HEK293T (cell line): ENCODE measurements at regions not wholly inside any gene's neighbourhood (a gene's known extent, or its start where the extent isn't known, plus 50 kb on each side); places are given as distances from the start of the nearest gene placed in this dataset.

Source experiments
- ARNT ChIP-seq: fragments of 450-650 bp; IDR thresholded peaks from 2 replicates; pipeline ENCODE4 v1.6.1; 2017; ENCODE audit warnings: mild to moderate bottlenecking
- BHLHE40 ChIP-seq: fragments of 450-650 bp; IDR thresholded peaks from 2 replicates; pipeline ENCODE4 v1.6.1; 2016; ENCODE audit warnings: mild to moderate bottlenecking, moderate library complexity, borderline replicate concordance
- ELF4 ChIP-seq: fragments of 450-650 bp; IDR thresholded peaks from 2 replicates; pipeline ENCODE4 v1.6.1; 2017; ENCODE audit warnings: antibody characterized with exemption
- FOXM1 ChIP-seq: fragments of 450-650 bp; IDR thresholded peaks from 2 replicates; pipeline ENCODE4 v1.6.1; 2017; ENCODE audit warnings: mild to moderate bottlenecking, borderline replicate concordance
- L3MBTL2 ChIP-seq: fragments of 450-650 bp; conservative IDR thresholded peaks from 2 replicates; pipeline ENCODE4 v1.6.1; 2016; ENCODE audit warnings: mild to moderate bottlenecking
- SP1 ChIP-seq: fragments of 450-650 bp; IDR thresholded peaks from 2 replicates; pipeline ENCODE4 v1.6.1; 2017
- SUZ12 ChIP-seq: fragments of 450-650 bp; IDR thresholded peaks from 2 replicates; pipeline ENCODE4 v1.6.1; 2016; ENCODE audit warnings: mild to moderate bottlenecking
- TARDBP ChIP-seq: fragments of 450-650 bp; IDR thresholded peaks from 2 replicates; pipeline ENCODE4 v1.6.1; 2016
- ZNF384 ChIP-seq: fragments of 450-650 bp; IDR thresholded peaks from 2 replicates; pipeline ENCODE4 v1.6.1; 2016
- TF ChIP-seq, protein P1 (sequence below): fragments of 450-650 bp; IDR thresholded peaks from 2 replicates; pipeline ENCODE4 v1.6.1; 2016

DNA sequence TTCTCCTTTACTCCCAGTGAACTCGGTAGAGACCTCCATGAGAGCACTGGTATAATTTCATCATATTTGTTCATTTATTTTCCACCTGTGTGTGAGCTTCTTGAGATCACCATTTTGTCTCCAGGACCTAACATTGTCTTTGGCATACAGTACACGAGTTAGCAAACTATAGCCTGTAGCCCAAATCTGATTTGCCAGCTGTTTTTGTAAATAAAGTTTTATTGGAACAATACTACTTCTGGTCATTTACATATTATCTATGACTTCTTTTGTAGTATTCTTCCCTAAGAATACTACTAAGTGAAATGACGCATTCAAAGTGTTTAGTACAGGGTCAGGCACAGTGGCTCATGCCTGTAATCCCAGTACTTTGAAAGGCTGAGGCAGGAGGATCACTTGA, 449.5 kb downstream of the PLPP3 start:
- TF ChIP-seq TARDBP, result no peak
- no peak for TF ChIP-seq ARNT
- TF ChIP-seq SP1, result no peak
- TF ChIP-seq ZNF384, result no peak
- TF ChIP-seq L3MBTL2, result no peak
- TF ChIP-seq BHLHE40, result no peak
- TF ChIP-seq, protein P1, sequence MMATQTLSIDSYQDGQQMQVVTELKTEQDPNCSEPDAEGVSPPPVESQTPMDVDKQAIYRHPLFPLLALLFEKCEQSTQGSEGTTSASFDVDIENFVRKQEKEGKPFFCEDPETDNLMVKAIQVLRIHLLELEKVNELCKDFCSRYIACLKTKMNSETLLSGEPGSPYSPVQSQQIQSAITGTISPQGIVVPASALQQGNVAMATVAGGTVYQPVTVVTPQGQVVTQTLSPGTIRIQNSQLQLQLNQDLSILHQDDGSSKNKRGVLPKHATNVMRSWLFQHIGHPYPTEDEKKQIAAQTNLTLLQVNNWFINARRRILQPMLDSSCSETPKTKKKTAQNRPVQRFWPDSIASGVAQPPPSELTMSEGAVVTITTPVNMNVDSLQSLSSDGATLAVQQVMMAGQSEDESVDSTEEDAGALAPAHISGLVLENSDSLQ, result no peak
- TF ChIP-seq ELF4, result no peak
- no peak for TF ChIP-seq SUZ12
- TF ChIP-seq FOXM1, result no peak
